BE2C (cell line): ENCODE measurements at regions not wholly inside any gene's neighbourhood (a gene's known extent, or its start where the extent isn't known, plus 50 kb on each side); places are given as distances from the start of the nearest gene placed in this dataset.

ENCODE experiments used
- DNase-seq: peaks from one replicate; pipeline ENCODE4 v3.0.0-alpha.2; 2020
- H3K27me3 ChIP-seq: fragments of 250-450 bp; sonication (Bioruptor Pico); 2 replicates; pipeline ENCODE4 v1.5.1; 2020; ENCODE audit warnings: mild to moderate bottlenecking
- H3K36me3 ChIP-seq: fragments of 250-450 bp; sonication (Bioruptor Pico); 2 replicates; pipeline ENCODE4 v1.5.1; 2020; ENCODE audit warnings: mild to moderate bottlenecking
- H3K4me1 ChIP-seq: fragments of 250-450 bp; sonication (Bioruptor Pico); 2 replicates; pipeline ENCODE4 v1.5.1; 2020
- H3K4me3 ChIP-seq: 2 replicates; pipeline ENCODE4 v1.5.1; 2011; ENCODE audit warnings: low read depth, low read length
- H3K9me3 ChIP-seq: fragments of 250-450 bp; sonication (Bioruptor Pico); 2 replicates; pipeline ENCODE4 v1.5.1; 2020
- TF ChIP-seq, protein P1 (sequence below): IDR thresholded peaks from 2 replicates; pipeline ENCODE4 v1.5.1; 2012; ENCODE audit warnings: mild to moderate bottlenecking, low read depth, low read length

DNA sequence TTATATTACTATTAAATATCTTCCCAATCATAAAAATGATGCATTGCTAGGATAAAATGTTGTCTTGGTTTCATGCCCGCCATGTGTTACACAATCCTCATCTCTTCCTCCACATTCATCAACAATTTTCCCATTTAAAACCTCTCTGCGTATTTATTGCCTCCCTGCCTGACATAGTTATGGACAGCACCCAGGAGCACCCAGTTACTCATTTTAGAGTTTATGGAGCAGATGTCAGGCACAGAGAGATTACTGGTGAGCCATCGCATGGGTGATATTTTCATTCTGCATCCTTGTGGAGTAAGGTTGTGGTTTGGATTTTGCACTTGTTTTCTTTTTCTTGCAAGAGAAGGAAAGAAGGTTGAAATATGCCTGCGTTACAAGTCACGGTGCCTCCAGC, 116.7 kb upstream of the NPAS2 start:
- H3K36me3 ChIP-seq = no peaks in the 10 kb centered on the region
- no peaks in the 10 kb centered on the region for H3K9me3 ChIP-seq
- no peak for DNase-seq
- H3K4me1 ChIP-seq = no peaks in the 10 kb centered on the region
- H3K27me3 ChIP-seq = no peaks in the 10 kb centered on the region
- H3K4me3 ChIP-seq = no peak overlapping the region
- TF ChIP-seq, protein P1, sequence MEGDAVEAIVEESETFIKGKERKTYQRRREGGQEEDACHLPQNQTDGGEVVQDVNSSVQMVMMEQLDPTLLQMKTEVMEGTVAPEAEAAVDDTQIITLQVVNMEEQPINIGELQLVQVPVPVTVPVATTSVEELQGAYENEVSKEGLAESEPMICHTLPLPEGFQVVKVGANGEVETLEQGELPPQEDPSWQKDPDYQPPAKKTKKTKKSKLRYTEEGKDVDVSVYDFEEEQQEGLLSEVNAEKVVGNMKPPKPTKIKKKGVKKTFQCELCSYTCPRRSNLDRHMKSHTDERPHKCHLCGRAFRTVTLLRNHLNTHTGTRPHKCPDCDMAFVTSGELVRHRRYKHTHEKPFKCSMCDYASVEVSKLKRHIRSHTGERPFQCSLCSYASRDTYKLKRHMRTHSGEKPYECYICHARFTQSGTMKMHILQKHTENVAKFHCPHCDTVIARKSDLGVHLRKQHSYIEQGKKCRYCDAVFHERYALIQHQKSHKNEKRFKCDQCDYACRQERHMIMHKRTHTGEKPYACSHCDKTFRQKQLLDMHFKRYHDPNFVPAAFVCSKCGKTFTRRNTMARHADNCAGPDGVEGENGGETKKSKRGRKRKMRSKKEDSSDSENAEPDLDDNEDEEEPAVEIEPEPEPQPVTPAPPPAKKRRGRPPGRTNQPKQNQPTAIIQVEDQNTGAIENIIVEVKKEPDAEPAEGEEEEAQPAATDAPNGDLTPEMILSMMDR = no peak

DNA sequence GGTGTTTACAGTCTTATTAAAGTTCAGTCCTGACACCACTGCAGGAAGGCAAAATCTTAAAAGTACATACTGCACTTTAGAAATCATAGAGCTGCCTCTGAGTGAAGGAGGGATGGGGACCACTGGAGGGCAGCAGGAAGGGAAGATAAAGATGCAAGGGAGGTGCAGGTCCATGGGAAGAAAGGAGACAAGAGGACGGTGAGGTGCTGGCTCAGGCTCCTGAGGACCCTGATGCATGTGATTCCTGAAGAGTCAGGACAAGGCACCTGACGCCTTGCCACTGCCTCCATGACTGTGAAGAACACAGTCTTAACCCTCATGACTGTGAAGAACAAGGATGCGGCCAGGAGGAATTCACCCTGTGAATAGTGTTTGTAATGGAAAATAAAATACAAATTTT, 116.2 kb upstream of the NPAS2 start:
- Histone ChIP-seq H3K9me3 (no peaks in the 10 kb centered on the region), H3K36me3 (no peaks in the 10 kb centered on the region), H3K27me3 (no peaks in the 10 kb centered on the region), H3K4me1 (no peaks in the 10 kb centered on the region), H3K4me3 (no peak overlapping the region)
- DNase-seq = no peak
- TF ChIP-seq, protein P1 = no peak

DNA sequence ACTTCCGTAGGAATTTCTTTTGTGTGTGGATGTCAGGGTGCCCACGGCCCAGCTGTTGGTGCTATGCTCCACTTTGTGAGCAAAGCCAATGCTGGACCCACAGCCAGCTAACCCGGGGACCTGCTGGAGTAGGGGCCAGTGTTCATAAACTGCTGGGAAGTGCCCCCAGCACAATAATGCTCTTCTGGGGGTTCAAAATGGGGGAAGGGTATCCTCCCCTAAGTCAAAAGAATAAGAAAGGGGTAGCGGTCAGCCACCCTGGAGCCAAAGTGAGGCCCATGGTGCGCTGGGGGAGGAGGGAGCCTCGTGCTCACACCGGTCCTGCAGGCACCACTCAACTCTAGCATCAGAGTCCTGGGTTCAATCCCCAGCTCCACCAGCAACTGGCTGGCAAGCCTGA, 115.8 kb upstream of the NPAS2 start:
- Histone ChIP-seq H3K4me1 (no peaks in the 10 kb centered on the region), H3K27me3 (no peaks in the 10 kb centered on the region), H3K36me3 (no peaks in the 10 kb centered on the region), H3K9me3 (no peaks in the 10 kb centered on the region), H3K4me3 (no peak overlapping the region)
- DNase-seq = no peak
- TF ChIP-seq, protein P1 = no peak

DNA sequence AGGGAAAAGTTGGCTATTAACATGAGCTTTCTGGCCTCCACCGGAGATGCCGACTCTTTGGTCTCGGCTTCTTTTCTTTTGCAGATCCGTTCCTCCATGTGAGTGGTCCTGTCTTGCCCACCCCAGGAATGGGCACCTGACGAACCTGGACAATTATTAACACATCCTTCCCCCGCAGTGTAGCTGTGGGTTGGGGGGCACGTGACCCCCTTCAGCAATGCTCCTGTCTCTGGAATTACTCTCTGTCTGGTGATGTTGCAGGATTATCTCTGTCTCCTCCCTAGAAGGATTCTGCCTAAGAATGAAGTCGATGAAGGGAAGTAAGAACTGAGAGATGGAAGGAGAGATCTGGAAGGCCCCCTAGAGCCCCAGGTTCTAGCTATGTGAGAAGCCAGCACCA, 115.2 kb upstream of the NPAS2 start:
- TF ChIP-seq, protein P1 = no peak
- no peaks in the 10 kb centered on the region for H3K27me3 ChIP-seq
- no peaks in the 10 kb centered on the region for H3K4me1 ChIP-seq
- H3K4me3 ChIP-seq = no peak overlapping the region
- H3K9me3 ChIP-seq = no peaks in the 10 kb centered on the region
- no peaks in the 10 kb centered on the region for H3K36me3 ChIP-seq
- no peak for DNase-seq

DNA sequence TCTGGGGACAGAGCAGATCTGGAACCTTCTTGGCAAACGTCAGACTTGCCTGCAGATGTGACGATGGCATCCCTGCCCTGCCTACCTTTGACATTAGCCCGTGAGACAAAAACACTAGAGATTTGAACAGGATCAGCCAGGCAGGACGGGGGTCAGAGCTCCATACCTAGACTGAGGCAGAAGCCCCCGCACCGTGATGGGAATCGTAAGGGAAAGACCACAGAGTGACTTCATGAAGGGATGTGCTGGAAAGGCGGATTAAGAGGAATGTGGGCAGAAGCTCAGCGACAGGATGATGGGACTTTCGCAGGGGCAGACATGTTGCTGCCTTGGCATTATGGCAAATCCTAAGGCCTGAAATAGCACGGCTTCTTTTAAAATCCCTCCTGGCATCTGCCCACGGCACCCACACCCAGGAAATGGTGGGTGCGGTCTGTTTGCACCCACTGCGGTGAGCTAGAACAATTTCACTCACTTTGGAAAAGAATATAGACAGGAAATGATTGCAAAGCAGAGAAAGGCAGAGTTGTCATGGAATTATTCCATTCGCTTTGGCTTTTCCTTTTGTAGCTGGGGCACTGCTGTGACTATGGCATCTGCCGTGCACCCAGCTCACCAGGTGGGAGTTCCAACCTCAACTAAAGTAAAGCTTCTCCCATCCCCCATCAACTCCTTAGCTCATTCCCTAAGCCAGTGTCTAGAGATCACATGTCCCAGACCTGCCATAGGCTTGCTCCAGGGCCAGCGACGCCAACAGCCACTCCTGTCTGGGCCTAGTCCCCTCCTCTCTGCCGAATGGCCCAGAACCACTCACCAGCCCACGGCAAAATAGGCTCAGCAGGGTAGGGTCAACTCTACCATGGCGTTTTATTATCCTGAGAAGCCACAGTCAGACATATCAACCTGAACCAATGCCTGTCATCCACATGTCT, 112.7 kb upstream of the NPAS2 start:
- no peaks in the 10 kb centered on the region for H3K27me3 ChIP-seq
- H3K9me3 ChIP-seq = no peaks in the 10 kb centered on the region
- H3K4me1 ChIP-seq = no peaks in the 10 kb centered on the region
- no peaks in the 10 kb centered on the region for H3K36me3 ChIP-seq
- TF ChIP-seq, protein P1 = no peak
- DNase-seq = no peak
- no peak overlapping the region for H3K4me3 ChIP-seq

DNA sequence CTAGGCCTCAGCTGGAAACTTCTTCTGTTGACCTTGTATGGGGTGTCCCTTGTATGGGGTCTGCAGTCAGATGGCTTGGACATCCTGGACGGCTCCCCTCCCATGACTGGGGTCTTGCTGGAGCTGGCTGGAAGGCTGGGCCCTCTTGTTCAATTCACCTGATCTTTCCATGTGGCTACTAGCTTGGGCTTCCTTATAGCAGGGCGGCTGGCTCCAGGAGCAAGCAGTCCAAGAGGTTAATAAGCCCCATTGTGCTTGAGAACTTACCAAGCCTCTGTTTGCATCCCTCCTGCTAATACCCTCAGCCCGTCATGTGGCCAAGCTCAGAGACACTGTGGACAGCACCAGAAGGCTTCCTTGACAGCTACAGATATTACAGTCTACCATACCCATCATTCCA, 111.6 kb upstream of the NPAS2 start:
- Histone ChIP-seq H3K27me3 (no peaks in the 10 kb centered on the region), H3K4me1 (no peaks in the 10 kb centered on the region), H3K36me3 (no peaks in the 10 kb centered on the region), H3K4me3 (no peak overlapping the region), H3K9me3 (no peaks in the 10 kb centered on the region)
- DNase-seq = no peak
- TF ChIP-seq, protein P1 = no peak
